ENCODE measurements at regions not wholly inside any gene's neighbourhood (a gene's known extent, or its start where the extent isn't known, plus 50 kb on each side); places are given as distances from the start of the nearest gene placed in this dataset.

GRCh38 chr6:137766596-137767370 is 100.3 kb upstream of the TNFAIP3 start:
- H3K4me3 ChIP-seq (ENCODE audit: low read depth in 1 of 2, low read length in 2 of 2): no peak overlapping the region
- H3K36me3 ChIP-seq (ENCODE audit: control insufficient read depth in 1 of 2, insufficient read depth in 2 of 2, low read length in 2 of 2): no peaks in the 10 kb centered on the region
- no peaks in the 10 kb centered on the region for H3K27me3 ChIP-seq (ENCODE audit: low read depth, low read length)
- no peaks in the 10 kb centered on the region for H3K9me3 ChIP-seq (ENCODE audit: control insufficient read depth in 1 of 2, low read length in 2 of 2)
- no peak overlapping the region for H3K27ac ChIP-seq (ENCODE audit: low read length)
- no peaks in the 10 kb centered on the region for H3K4me1 ChIP-seq (ENCODE audit: control insufficient read depth in 1 of 2, insufficient read depth in 2 of 2, low read length in 2 of 2)

- no peaks in the 10 kb centered on the region for H3K27me3 ChIP-seq (ENCODE audit: low read depth, low read length)
- no peak overlapping the region for H3K4me3 ChIP-seq (ENCODE audit: low read depth in 1 of 2, low read length in 2 of 2)
- no peak overlapping the region for H3K27ac ChIP-seq (ENCODE audit: low read length)
- H3K36me3 ChIP-seq (ENCODE audit: control insufficient read depth in 1 of 2, insufficient read depth in 2 of 2, low read length in 2 of 2): no peaks in the 10 kb centered on the region
- no peaks in the 10 kb centered on the region for H3K9me3 ChIP-seq (ENCODE audit: control insufficient read depth in 1 of 2, low read length in 2 of 2)
- no peaks in the 10 kb centered on the region for H3K4me1 ChIP-seq (ENCODE audit: control insufficient read depth in 1 of 2, insufficient read depth in 2 of 2, low read length in 2 of 2)
Measured at GRCh38 chr6:137767465-137767864, 99.6 kb upstream of the TNFAIP3 start.

GRCh38 chr6:137767911-137768690 is 99.0 kb upstream of the TNFAIP3 start:
- H3K27ac ChIP-seq (ENCODE audit: low read length): no peak overlapping the region
- no peak overlapping the region for H3K4me3 ChIP-seq (ENCODE audit: low read depth in 1 of 2, low read length in 2 of 2)
- H3K4me1 ChIP-seq (ENCODE audit: control insufficient read depth in 1 of 2, insufficient read depth in 2 of 2, low read length in 2 of 2): no peaks in the 10 kb centered on the region
- no peaks in the 10 kb centered on the region for H3K36me3 ChIP-seq (ENCODE audit: control insufficient read depth in 1 of 2, insufficient read depth in 2 of 2, low read length in 2 of 2)
- no peaks in the 10 kb centered on the region for H3K27me3 ChIP-seq (ENCODE audit: low read depth, low read length)
- H3K9me3 ChIP-seq (ENCODE audit: control insufficient read depth in 1 of 2, low read length in 2 of 2): no peaks in the 10 kb centered on the region

GRCh38 chr6:137768935-137769334 is 98.1 kb upstream of the TNFAIP3 start:
- Histone ChIP-seq H3K4me3 (ENCODE audit: low read depth in 1 of 2, low read length in 2 of 2) (no peak overlapping the region), H3K27ac (ENCODE audit: low read length) (no peak overlapping the region), H3K4me1 (ENCODE audit: control insufficient read depth in 1 of 2, insufficient read depth in 2 of 2, low read length in 2 of 2) (no peaks in the 10 kb centered on the region), H3K9me3 (ENCODE audit: control insufficient read depth in 1 of 2, low read length in 2 of 2) (no peaks in the 10 kb centered on the region), H3K27me3 (ENCODE audit: low read depth, low read length) (no peaks in the 10 kb centered on the region), H3K36me3 (ENCODE audit: control insufficient read depth in 1 of 2, insufficient read depth in 2 of 2, low read length in 2 of 2) (no peaks in the 10 kb centered on the region)

GRCh38 chr6:137769797-137770362 is 97.2 kb upstream of the TNFAIP3 start:
- no peaks in the 10 kb centered on the region for H3K27me3 ChIP-seq (ENCODE audit: low read depth, low read length)
- no peaks in the 10 kb centered on the region for H3K36me3 ChIP-seq (ENCODE audit: control insufficient read depth in 1 of 2, insufficient read depth in 2 of 2, low read length in 2 of 2)
- H3K4me3 ChIP-seq (ENCODE audit: low read depth in 1 of 2, low read length in 2 of 2): no peak overlapping the region
- H3K27ac ChIP-seq (ENCODE audit: low read length): no peak overlapping the region
- no peaks in the 10 kb centered on the region for H3K4me1 ChIP-seq (ENCODE audit: control insufficient read depth in 1 of 2, insufficient read depth in 2 of 2, low read length in 2 of 2)
- no peaks in the 10 kb centered on the region for H3K9me3 ChIP-seq (ENCODE audit: control insufficient read depth in 1 of 2, low read length in 2 of 2)

- Histone ChIP-seq H3K27me3 (ENCODE audit: low read depth, low read length) (no peaks in the 10 kb centered on the region), H3K4me3 (ENCODE audit: low read depth in 1 of 2, low read length in 2 of 2) (no peak overlapping the region), H3K36me3 (ENCODE audit: control insufficient read depth in 1 of 2, insufficient read depth in 2 of 2, low read length in 2 of 2) (no peaks in the 10 kb centered on the region), H3K9me3 (ENCODE audit: control insufficient read depth in 1 of 2, low read length in 2 of 2) (no peaks in the 10 kb centered on the region), H3K4me1 (ENCODE audit: control insufficient read depth in 1 of 2, insufficient read depth in 2 of 2, low read length in 2 of 2) (peaks cover 0 to 17% of the 10 kb centered on the region in 2 donors), H3K27ac (ENCODE audit: low read length) (no peak overlapping the region)
Measured at GRCh38 chr6:137772541-137773250, 94.4 kb upstream of the TNFAIP3 start.

GRCh38 chr6:137775227-137775626 is 91.8 kb upstream of the TNFAIP3 start:
- Histone ChIP-seq H3K4me3 (ENCODE audit: low read depth in 1 of 2, low read length in 2 of 2) (no peak overlapping the region), H3K4me1 (ENCODE audit: control insufficient read depth in 1 of 2, insufficient read depth in 2 of 2, low read length in 2 of 2) (peaks cover 0 to 17% of the 10 kb centered on the region in 2 donors), H3K27me3 (ENCODE audit: low read depth, low read length) (no peaks in the 10 kb centered on the region), H3K36me3 (ENCODE audit: control insufficient read depth in 1 of 2, insufficient read depth in 2 of 2, low read length in 2 of 2) (no peaks in the 10 kb centered on the region), H3K27ac (ENCODE audit: low read length) (no peak overlapping the region), H3K9me3 (ENCODE audit: control insufficient read depth in 1 of 2, low read length in 2 of 2) (no peaks in the 10 kb centered on the region)

- H3K9me3 ChIP-seq (ENCODE audit: control insufficient read depth in 1 of 2, low read length in 2 of 2): no peaks in the 10 kb centered on the region
- H3K4me3 ChIP-seq (ENCODE audit: low read depth in 1 of 2, low read length in 2 of 2): no peak overlapping the region
- no peaks in the 10 kb centered on the region for H3K36me3 ChIP-seq (ENCODE audit: control insufficient read depth in 1 of 2, insufficient read depth in 2 of 2, low read length in 2 of 2)
- no peaks in the 10 kb centered on the region for H3K27me3 ChIP-seq (ENCODE audit: low read depth, low read length)
- H3K4me1 ChIP-seq (ENCODE audit: control insufficient read depth in 1 of 2, insufficient read depth in 2 of 2, low read length in 2 of 2): peaks cover 0 to 17% of the 10 kb centered on the region in 2 donors
- H3K27ac ChIP-seq (ENCODE audit: low read length): peak overlapping the region; percentile 43
Measured at GRCh38 chr6:137775720-137776119, 91.3 kb upstream of the TNFAIP3 start.

GRCh38 chr6:137776256-137776655 is 90.8 kb upstream of the TNFAIP3 start:
- Histone ChIP-seq H3K9me3 (ENCODE audit: control insufficient read depth in 1 of 2, low read length in 2 of 2) (no peaks in the 10 kb centered on the region), H3K36me3 (ENCODE audit: control insufficient read depth in 1 of 2, insufficient read depth in 2 of 2, low read length in 2 of 2) (no peaks in the 10 kb centered on the region), H3K4me1 (ENCODE audit: control insufficient read depth in 1 of 2, insufficient read depth in 2 of 2, low read length in 2 of 2) (peaks cover 0 to 18% of the 10 kb centered on the region in 2 donors), H3K4me3 (ENCODE audit: low read depth in 1 of 2, low read length in 2 of 2) (no peak overlapping the region), H3K27ac (ENCODE audit: low read length) (peak overlapping the region; percentile 43), H3K27me3 (ENCODE audit: low read depth, low read length) (no peaks in the 10 kb centered on the region)

GRCh38 chr6:137776786-137777686 is 90.0 kb upstream of the TNFAIP3 start:
- Histone ChIP-seq H3K27ac (ENCODE audit: low read length) (no peak overlapping the region), H3K4me3 (ENCODE audit: low read depth in 1 of 2, low read length in 2 of 2) (no peak overlapping the region), H3K27me3 (ENCODE audit: low read depth, low read length) (no peaks in the 10 kb centered on the region), H3K4me1 (ENCODE audit: control insufficient read depth in 1 of 2, insufficient read depth in 2 of 2, low read length in 2 of 2) (peaks cover 0 to 20% of the 10 kb centered on the region in 2 donors), H3K36me3 (ENCODE audit: control insufficient read depth in 1 of 2, insufficient read depth in 2 of 2, low read length in 2 of 2) (no peaks in the 10 kb centered on the region), H3K9me3 (ENCODE audit: control insufficient read depth in 1 of 2, low read length in 2 of 2) (no peaks in the 10 kb centered on the region)

All from muscle layer of duodenum (tissue), 2 donors.